SK-MEL-5 (cell line): ENCODE measurements at regions not wholly inside any gene's neighbourhood (a gene's known extent, or its start where the extent isn't known, plus 50 kb on each side); places are given as distances from the start of the nearest gene placed in this dataset.

ENCODE experiments used
- DNase-seq: peaks from one replicate; pipeline ENCODE4 v3.0.0-alpha.2; 2016; ENCODE audit warnings: low read depth, low spot score
- in situ Hi-C: cut with HindIII; loops from 2 replicates; pipeline ENCODE4 v1.10.0; 2016; ENCODE audit warnings: low sequenced_read_pairs, high pct_unique_total_duplicates, low pct_unique_long_range_greater_than_20kb

DNA sequence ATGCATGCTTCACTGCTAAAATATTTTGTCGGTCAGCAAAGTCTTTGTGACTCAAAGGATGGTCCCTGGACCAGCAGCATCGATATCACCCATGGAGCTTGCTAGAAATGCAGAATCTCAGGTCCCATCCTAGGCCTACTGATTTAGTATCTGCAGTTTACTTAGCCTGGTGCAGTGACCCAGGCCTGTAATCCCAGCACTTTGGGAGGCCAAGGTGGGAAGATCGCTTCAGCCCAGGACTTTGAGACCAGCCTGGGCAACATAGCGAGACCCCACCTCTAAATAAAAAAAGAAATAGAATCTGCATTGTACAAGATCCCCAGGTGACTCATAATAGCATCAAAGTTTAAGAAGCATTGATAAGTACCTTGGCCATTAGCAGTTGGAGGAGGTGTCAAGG is 248.7 kb downstream of the CD83 start:
- DNase-seq: no peak
- in situ Hi-C loops: no loop called here

DNA sequence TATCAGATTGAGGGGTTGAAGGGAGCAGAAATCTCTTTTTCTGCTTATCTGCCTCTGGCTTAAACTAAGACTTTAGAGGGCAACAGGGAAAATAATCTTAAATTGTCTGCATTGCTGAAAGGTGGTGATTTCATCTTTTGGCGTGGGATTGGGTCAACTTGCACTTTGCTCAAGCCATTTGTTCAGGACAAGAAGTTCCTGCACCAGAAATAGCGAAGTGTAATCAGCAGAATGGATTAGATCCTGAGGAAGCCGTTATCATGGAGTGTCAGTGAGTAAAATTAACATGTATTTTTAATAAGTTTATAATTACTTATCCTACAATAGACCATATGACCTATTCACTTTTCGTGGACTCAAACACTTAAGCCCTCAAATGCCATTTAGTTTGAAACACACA is 249.3 kb downstream of the CD83 start:
- DNase-seq: no peak
- in situ Hi-C loops: no loop called here

DNA sequence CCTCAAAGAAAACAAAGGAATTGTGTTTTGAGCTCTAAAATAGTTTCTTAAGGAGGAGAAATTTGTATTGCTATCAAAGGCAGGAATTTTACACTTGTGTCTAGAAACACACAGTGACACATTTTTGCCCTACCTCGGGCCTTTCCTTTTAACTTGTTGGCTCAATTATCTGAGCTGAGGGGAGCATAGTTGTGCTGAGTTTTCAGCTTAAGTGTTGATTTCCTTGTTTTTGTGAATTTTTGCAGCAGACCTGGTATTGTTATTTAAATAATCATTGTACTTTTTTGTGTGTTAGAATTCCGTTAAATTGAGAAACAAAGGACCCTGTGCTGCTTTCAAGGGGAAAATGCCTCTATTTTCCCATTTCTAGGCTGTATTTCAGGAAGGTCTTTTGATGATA is 249.7 kb downstream of the CD83 start:
- in situ Hi-C loops: no loop called here
- DNase-seq: no peak

DNA sequence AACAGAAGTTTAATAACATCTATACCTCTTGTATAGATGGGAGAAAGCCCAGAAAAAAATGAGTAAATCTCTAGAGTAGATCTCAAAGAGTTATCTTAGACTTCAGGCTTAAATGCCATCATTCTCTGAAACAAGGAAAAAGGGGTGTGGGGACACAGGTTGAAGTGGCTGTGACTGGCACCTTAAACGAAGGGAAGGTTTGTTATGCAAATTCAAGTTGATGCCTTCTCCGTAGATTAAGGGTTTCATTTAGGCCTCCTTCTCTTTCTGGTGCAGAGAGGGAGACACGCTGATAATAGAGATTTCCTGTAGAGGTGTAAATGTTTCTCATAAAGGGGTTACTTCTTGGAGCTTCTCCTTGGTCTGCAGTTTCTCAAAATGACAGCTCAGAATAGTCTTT is 252.1 kb downstream of the CD83 start:
- no peak for DNase-seq
- in situ Hi-C loops: no loop called here

DNA sequence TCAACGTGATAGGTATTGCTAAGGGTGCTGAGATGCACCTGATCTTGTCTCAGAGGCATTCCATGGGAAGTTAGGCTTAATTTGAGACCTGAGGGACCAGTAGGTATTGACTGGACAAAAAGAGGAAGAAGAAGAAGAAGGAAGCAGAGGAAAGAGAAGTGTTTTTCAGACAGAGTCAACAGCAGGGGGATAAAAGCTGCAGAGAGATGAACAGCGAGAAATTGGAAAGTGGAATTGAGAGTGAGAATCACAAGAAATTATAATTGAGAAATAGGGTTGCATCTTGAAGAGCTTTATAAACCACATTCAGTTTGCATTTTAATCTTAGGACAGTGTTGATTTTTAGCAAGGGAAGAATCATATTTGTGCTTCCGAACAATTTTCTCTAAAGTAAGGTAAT is 254.0 kb downstream of the CD83 start:
- in situ Hi-C loops: no loop called here
- DNase-seq: no peak

DNA sequence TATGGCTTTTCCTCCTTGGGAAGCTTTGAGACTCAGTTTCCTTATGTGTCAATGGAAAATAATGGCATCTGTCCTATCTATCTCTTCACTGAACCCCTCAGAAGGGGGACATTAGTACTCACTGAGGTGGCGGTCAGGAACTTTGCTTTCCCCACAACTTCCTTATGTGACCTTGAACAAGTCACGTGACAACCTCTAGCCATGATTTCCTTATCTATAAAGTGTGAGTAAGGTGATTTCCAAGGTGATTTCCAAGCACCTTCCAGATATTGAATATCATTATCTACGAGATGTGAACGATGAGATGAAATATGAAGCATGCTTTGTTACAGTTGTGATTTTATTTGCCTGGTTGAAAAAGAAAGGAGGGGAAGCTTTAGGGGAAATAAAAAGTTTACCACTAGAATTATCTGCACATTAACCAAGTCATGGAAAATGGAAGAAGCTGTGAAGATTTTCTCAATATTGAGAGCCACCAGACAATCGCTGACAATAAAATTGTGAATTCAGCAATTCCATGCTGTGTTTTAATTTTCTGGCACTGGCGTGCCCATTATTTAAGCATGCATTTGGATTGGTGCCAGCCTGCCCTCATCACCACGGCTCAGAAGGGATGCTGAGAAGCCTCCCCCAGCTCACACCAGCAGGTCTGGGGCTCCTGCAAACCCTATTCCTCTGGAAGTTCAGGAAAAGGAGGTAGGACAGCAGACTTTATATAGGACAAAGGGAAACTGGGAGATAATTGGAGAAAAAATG is 255.3 kb downstream of the CD83 start:
- in situ Hi-C loops: no loop called here
- no peak for DNase-seq

DNA sequence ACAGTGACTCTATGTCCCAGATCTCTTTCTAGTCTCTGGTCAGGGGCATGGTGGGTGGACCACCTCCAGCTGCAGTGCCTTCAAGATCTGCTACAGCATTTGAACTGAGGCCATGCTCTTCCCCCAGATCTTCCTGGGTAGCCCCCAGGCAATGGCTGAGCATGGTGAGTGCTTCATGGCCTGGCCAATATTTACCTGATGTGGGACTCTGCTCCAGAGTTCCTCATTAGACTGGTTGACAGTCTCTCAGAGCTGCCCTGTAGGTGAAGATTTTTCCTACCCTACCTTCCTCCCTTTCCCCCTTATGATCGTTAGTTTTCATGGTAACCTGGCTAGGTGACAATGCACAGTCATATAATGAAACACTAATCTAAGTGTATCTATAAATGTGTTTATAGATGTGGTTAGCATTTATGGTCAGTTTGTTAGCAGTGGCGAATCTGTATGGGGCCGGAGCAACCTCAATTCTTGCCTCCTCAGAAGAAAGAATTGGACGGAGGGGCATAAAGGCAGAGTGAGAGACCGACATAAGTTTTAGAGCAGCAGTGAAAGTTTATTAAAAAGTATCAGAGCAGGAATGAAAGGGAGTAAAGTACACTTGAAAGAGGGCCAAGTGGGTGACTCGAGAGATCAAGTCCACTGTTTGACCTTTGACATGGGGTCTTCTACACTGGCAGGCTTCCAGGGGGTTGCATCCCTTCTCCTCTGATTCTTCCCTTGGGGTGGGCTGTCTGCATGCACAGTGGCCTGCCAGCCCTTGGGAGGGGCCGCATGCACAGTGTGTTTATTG is 256.3 kb downstream of the CD83 start:
- in situ Hi-C loops: no loop called here
- DNase-seq: no peak

DNA sequence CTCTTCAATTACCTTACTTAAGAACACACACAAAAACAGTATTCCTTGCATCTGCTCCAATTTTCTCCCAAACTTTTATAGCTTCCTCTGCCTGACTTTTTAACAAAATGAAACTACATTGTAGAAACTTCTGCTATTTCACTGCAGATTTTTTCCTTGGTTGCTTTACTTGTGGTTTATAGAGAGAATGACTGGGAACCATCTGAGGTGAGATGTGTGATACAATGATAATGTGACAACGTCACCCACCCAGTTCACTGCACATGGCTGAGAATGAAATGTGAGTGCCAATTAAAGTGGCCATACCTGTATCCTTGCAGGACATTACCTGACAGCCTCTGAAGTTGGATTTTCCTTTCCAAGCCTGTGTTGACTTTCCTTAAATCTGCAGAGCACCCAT is 258.4 kb downstream of the CD83 start:
- DNase-seq: no peak
- in situ Hi-C loops: no loop called here

DNA sequence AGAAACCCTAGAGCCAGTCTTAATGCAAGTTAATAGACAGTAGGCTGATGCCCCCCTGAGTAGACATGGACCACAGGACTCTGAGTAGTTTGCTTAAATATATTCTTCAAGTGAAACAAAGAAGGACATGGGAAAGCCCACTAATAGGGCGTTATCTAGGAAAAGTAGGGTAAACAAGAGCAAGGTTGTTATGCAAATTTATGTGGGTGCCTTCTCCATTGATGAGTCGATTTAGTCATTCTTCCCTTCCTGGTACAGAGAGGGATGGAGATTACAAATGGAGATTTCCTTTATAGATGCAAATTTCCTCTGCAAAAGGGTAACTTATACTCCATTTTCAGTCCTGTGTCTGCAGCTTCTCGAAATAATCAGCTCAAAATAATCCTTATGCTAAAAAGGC is 262.0 kb downstream of the CD83 start:
- in situ Hi-C loops: no loop called here
- no peak for DNase-seq

DNA sequence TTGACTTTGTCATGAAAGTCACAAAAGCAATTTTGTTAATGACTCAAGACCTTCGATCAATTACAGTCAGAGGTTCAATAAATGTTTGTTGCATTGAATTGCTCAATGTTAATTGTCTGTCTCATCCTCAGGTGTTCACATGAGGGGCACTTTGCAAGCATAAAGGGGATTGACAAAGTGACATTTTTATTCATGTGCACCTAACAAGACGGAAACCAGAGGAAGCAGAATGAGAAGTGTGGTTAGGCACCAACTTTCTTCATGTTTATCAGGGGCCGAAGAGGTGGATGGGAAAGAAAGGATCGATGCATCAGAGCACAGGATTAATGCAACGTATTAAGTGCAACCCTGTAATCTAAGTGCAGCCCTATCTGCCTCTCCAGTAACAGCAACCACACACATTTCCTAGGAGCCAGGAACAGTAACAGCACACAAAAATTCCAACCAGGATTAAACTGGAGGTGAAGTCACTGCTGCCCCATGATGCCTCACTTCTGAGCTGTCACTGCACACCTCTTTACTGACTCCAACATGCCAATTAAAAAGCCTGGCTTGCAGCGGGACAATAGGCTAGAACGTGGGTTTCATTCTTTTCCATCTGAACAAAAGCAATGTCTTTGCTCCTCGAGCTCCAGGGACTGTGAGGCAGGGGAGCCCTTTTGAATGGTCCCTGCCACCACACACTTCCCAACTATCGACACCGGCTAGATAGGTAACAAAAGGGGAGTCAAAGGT is 262.7 kb downstream of the CD83 start:
- no peak for DNase-seq
- in situ Hi-C loops: no loop called here

DNA sequence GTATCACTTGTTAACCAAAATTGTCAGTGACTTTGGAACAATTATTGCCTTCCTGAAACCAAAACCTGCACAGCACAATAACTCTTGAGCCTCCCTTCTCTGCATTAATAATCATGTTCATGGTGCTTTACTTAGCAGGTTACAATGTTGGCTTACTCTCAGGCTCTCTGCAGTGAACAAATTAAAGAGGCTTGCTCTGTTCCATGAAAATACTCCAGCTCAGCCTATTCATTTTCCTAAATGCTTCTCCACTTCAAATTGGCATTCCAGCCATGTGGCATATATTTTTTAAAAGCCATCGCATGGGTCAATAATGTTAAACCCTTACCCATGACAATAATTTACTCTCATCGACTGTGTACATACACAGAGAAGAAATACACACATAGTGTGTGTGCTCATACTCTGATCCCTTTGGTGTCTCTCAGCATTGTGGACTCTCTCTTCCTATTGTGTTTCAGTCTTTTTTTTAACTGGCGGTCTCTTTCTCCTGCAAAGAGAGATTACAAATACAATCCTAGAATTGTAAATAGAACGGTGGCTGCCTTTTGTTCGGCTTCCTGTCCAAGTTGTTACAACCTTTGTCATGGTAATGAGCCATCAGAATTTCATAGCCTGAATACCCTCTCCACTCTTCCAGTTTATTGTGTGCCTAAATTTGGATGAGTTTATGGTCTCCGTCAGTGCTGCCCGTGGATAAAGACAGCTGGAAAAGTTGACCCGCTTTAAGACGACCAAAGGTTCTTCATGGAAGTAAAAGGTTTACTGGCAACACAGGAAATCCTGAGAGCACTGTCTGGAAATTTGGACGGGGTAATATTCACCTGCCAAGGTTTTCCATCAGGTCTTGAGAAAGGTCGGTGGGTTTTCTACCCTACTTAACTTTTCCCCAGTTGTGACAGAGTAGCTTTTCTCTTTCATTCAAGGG is 263.6 kb downstream of the CD83 start:
- in situ Hi-C loops: no loop called here
- DNase-seq: no peak

DNA sequence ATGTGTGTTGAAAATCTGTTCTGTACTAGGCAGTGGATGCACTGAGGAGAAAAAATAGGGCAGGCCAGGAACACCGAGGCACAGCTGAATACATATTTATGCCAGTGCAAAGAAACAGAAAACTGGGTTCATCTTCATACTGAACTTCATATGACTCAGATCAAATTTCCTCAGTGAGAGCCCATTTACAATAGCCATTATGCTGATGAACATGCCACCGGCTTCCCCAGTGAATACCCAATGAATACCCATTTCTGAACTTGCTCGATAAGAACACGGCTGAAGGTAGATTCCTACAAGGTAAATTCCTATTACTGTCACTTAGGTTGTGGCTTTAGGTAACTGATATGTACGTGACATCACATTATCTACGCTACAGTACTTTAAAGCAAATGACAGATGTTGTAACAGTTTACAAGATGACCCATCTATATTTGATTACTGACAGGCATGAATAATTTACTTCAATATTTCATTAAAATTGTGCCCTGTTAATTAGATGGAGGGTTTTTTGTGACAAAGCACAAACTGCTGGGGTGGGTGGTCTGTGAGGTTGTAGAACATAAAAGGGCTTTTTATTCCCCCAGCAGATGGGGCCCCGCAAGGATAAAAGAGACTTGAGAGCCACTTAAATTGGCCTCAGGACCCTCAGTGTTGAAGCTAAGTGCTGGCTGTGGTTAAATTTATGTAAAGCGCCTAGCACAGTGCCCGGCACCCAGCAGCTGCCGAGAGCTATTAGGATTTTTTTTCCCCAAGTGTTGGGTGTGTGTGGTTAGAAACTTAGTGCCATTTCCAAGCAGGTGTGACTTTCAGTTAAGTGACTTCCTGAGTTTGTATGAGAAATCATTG is 264.5 kb downstream of the CD83 start:
- in situ Hi-C loops: no loop called here
- no peak for DNase-seq

DNA sequence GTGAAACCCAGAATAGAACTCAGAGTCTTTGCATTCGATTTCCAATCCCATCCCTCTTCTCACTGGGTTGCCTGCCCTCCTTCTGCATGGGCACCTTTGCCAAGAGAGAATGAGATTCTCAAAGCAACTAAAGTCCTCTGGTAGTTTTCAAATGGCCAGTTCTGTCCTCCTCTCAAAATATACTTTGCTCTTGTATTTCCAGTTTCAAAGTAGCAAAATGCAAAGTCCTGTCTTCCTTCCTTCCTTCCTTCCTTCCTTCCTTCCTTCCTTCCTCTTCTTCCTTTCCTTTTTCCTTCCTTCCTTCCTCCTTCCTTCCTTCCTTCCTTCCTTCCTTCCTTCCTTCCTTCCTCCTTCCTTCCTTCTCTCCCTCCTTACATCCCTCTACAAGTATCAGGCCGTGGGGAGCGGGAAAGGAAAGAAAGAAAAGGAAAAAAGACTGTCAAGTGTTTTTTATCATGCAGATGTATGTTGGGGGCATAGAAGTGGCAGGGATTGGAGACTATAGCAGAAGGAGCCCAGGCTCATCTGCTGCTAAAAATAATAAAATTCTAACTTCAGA is 265.2 kb downstream of the CD83 start:
- no peak for DNase-seq
- in situ Hi-C loops: no loop called here

DNA sequence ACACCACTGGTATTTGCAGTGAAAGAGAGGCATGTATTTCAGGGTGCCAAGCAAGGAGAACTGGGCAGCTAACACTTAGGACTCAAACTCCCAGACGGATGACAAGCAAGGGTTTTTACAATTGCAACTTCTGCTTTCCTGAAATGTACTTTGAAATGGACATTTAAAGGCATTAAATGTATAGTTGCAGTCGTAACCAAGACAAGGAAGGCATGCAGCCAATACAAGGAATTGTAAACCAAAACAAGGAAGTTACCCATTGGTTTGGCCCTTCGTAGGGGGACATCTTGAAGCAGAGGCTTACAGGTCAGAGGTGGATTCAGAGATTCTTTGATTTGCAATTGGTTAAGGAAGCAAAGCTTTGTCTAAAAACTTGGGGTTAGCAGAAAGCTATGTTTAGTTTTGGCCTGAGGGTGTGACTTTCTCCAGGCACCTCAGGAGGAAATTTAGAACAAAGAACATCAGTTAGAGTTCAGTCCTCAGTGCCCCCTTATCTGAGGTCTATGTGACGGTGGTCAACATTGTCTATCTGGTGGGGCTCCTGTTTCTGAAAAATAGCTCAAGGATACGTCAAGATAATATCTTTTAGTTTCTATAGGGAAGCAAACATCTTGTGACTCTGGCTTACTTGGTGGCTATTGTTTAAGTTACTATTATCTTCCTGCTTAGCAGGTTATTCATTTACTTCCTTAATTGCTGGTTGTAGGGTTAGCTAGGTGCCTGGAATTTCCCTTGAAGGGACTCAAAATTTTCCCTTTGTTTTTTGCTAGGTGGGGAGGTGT is 266.0 kb downstream of the CD83 start:
- DNase-seq: no peak
- in situ Hi-C loops: no loop called here

DNA sequence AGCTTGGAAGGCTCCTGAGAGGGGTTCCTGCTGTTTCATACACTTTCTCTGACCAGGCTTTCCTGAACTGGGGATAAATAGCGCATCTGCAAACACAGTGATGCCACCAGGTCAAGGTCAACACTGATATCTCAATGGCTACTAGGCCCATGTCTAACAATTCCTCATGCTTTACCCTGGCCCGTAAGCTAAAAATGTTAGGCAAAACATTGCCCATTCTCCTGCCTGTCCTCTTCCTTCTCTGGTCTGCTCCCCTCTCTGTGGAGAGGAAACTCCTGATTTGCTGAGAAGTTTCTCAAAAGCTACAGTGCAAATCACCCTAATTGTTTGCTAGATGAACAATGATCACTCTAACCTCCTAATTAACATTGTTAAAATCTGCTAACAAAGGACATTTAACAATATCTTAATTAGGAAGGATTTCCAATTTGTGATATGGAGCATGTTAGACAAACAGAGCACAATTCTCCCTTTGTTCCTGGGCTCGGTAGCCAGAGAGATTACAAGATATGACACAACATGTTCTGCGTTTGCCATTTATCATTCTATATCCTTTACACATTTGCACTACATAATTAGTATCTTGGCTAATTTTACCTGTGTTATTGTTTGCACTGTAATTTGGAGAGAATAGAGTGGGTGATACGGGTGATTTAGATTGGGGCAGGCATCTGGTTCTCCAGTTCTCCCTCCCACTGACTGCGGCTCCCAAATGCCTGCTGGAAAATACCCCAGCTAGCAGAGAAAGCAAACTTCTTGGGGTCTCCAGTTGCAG is 266.8 kb downstream of the CD83 start:
- in situ Hi-C loops: no loop called here
- DNase-seq: no peak
